Astrocyte (in vitro differentiated cells and primary cell): ENCODE measurements at regions not wholly inside any gene's neighbourhood (a gene's known extent, or its start where the extent isn't known, plus 50 kb on each side); places are given as distances from the start of the nearest gene placed in this dataset.

Experiments
- DNase-seq: peaks from one replicate; pipeline ENCODE4 v3.0.0-alpha.2; 2010; ENCODE audit warnings: low read depth
- FAIRE-seq: peaks from 2 replicates; lab custom pipeline; 2011; peaks lifted over from hg19 to GRCh38; lab: Jason Lieb, UNC
- H2AFZ ChIP-seq: 2 replicates; pipeline ENCODE4 v1.6.0; 2012; ENCODE audit warnings: low read depth, low read length, inconsistent platforms
- H3K27ac ChIP-seq: 2 replicates; pipeline ENCODE4 v1.5.1; 2011; ENCODE audit warnings: low read depth, low read length, inconsistent platforms
- H3K27me3 ChIP-seq: 2 replicates; pipeline ENCODE4 v1.6.0; 2011; ENCODE audit warnings: low read length, inconsistent platforms; ENCODE audit not compliant: insufficient read depth
- H3K36me3 ChIP-seq: 2 replicates; pipeline ENCODE4 v1.5.1; 2011; ENCODE audit warnings: low read length, inconsistent platforms; ENCODE audit not compliant: insufficient read depth
- H3K4me1 ChIP-seq: 2 replicates; pipeline ENCODE4 v1.5.1; 2011; ENCODE audit warnings: low read length, inconsistent platforms; ENCODE audit not compliant: insufficient read depth
- H3K4me2 ChIP-seq: 2 replicates; pipeline ENCODE4 v1.6.0; 2012; ENCODE audit warnings: low read length, inconsistent platforms
- H3K4me3 ChIP-seq: 2 replicates; pipeline ENCODE4 v1.5.1; 2011; ENCODE audit warnings: low read depth, mild to moderate bottlenecking, low read length, inconsistent platforms; ENCODE audit not compliant: insufficient read depth
- H3K79me2 ChIP-seq: 2 replicates; pipeline ENCODE4 v1.6.0; 2012; ENCODE audit warnings: mild to moderate bottlenecking, low read length, inconsistent platforms; ENCODE audit not compliant: insufficient read depth
- H3K9ac ChIP-seq: 2 replicates; pipeline ENCODE4 v1.6.0; 2012; ENCODE audit warnings: mild to moderate bottlenecking, low read length, inconsistent platforms
- H3K9me3 ChIP-seq: 2 replicates; pipeline ENCODE4 v1.5.1; 2012; ENCODE audit warnings: low read depth, mild to moderate bottlenecking, low read length, inconsistent platforms; ENCODE audit not compliant: insufficient read depth
- H4K20me1 ChIP-seq: 2 replicates; pipeline ENCODE4 v1.6.0; 2012; ENCODE audit warnings: low read length, inconsistent platforms; ENCODE audit not compliant: insufficient read depth
- H3K27ac Mint-ChIP-seq: one replicate; pipeline ENCODE4 v1.8.0; 2021; ENCODE audit warnings: mild to moderate bottlenecking, mixed read lengths; ENCODE audit not compliant: unreplicated experiment
- H3K27me3 Mint-ChIP-seq: one replicate; pipeline ENCODE4 v1.8.0; 2021; ENCODE audit warnings: low read depth, mixed read lengths; ENCODE audit not compliant: unreplicated experiment
- H3K36me3 Mint-ChIP-seq: one replicate; pipeline ENCODE4 v1.8.0; 2021; ENCODE audit warnings: low read depth, mixed read lengths; ENCODE audit not compliant: unreplicated experiment
- H3K4me1 Mint-ChIP-seq: one replicate; pipeline ENCODE4 v1.8.0; 2021; ENCODE audit warnings: low read depth, mixed read lengths; ENCODE audit not compliant: unreplicated experiment
- H3K4me3 Mint-ChIP-seq: one replicate; pipeline ENCODE4 v1.8.0; 2021; ENCODE audit warnings: mild to moderate bottlenecking, moderate library complexity, mixed read lengths; ENCODE audit not compliant: unreplicated experiment
- H3K9me3 Mint-ChIP-seq: one replicate; pipeline ENCODE4 v1.8.0; 2021; ENCODE audit warnings: mild to moderate bottlenecking, mixed read lengths; ENCODE audit not compliant: unreplicated experiment
- EZH2 ChIP-seq: IDR thresholded peaks from 2 replicates; pipeline ENCODE4 v1.6.1; 2012; ENCODE audit warnings: mild to moderate bottlenecking, low read length, inconsistent platforms; ENCODE audit not compliant: insufficient read depth
- TF ChIP-seq, protein P1 (sequence below): IDR thresholded peaks from 2 replicates; pipeline ENCODE4 v1.5.1; 2011; ENCODE audit warnings: low read depth, mild to moderate bottlenecking, inconsistent platforms, low read length, moderate library complexity; ENCODE audit not compliant: insufficient read depth

DNA sequence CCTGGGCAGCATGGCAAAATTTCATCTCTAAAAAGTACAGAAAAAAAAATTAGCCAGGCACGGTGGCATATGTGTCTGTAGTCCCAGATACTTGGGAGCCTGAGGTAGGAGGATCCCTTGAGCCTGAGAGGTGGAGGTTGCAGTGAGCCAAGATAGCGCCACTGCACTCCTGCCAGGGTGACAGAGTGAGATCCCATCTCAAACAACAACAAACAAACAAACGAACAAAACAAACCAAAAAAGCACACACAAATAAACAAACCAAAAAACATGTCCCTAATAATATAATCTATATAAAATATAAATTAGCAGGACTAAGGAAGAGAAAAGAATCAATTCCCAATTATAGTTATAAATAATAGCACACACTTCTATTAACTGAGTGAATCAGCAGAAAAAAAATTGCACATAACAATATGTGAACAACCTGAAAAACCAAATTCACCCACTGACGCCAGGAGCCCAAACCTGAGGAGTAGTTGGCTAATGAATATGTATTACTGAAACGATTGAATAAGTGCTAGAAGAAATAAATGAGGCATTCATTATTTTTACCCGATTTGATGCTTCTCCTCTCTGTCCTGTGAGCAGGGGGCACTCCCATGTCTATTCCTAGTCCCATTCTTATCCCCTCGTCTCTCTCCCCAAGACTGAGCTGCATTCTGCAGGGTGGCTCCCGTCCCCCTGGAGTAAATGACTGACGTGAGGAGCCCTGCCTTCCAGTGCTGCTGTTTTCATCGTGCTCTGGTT, 108.2 kb upstream of the TOP3B start:
- Histone ChIP-seq H4K20me1 (no peaks in the 10 kb centered on the region), H3K4me2 (no peak overlapping the region), H3K9me3 (no peaks in the 10 kb centered on the region), H2AFZ (no peak overlapping the region), H3K27me3 (peaks cover 28% of the 10 kb centered on the region), H3K27ac (no peak overlapping the region), H3K36me3 (no peaks in the 10 kb centered on the region), H3K79me2 (no peaks in the 10 kb centered on the region), H3K4me3 (no peak overlapping the region), H3K4me1 (peaks cover under 1% of the 10 kb centered on the region), H3K9ac (no peak overlapping the region)
- Mint-ChIP-seq H3K36me3 (no peaks in the 10 kb centered on the region), H3K4me3 (no peak overlapping the region), H3K27me3 (peaks cover 61% of the 10 kb centered on the region), H3K4me1 (peaks cover 5% of the 10 kb centered on the region), H3K9me3 (peaks cover 7% of the 10 kb centered on the region), H3K27ac (no peak overlapping the region)
- TF ChIP-seq, protein P1, sequence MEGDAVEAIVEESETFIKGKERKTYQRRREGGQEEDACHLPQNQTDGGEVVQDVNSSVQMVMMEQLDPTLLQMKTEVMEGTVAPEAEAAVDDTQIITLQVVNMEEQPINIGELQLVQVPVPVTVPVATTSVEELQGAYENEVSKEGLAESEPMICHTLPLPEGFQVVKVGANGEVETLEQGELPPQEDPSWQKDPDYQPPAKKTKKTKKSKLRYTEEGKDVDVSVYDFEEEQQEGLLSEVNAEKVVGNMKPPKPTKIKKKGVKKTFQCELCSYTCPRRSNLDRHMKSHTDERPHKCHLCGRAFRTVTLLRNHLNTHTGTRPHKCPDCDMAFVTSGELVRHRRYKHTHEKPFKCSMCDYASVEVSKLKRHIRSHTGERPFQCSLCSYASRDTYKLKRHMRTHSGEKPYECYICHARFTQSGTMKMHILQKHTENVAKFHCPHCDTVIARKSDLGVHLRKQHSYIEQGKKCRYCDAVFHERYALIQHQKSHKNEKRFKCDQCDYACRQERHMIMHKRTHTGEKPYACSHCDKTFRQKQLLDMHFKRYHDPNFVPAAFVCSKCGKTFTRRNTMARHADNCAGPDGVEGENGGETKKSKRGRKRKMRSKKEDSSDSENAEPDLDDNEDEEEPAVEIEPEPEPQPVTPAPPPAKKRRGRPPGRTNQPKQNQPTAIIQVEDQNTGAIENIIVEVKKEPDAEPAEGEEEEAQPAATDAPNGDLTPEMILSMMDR, result no peak
- no peak for TF ChIP-seq EZH2
- FAIRE-seq (no peak), DNase-seq (no peak)

DNA sequence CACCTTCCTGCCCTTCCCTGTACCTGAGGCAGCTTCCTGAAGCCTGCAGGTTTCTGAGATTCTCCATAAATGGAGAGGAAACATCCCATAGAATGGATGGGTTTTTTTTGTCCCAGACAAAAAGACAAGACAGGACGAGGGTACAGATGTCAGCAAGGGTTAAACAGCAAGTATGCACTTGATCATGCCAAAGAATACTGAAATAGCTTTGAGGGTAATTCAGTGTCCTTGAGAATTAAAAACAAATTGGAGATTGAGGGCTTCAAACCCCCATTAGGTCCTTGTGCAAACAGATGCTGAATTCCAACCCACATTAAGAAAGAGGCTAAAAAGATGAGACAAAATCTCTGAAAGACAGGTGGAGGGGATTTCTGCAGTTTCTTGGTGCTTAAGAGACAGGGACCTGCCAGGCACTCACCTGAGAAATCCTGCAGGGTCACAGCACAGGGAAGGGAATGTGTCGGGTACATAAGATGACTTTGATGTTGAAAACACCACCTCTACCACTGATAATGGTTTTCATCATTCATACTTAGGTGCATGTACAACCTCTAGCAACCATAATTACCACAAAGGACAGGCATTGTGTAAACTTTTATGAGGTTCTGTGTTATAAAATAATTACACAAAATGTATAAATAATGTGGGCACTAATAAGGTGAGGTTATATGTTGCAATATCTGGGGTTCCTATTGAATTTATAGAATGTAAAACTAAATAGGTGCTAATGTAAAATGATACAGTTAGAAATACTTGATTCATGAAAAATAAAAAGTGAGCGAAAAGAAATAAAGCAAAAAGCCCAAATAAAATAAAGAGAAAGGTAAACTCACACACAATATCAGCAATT, 107.1 kb upstream of the TOP3B start:
- Histone ChIP-seq H3K9me3 (no peaks in the 10 kb centered on the region), H3K79me2 (no peaks in the 10 kb centered on the region), H3K4me2 (no peak overlapping the region), H3K4me3 (no peak overlapping the region), H3K36me3 (no peaks in the 10 kb centered on the region), H4K20me1 (no peaks in the 10 kb centered on the region), H3K27me3 (peaks cover 20% of the 10 kb centered on the region), H3K27ac (no peak overlapping the region), H3K4me1 (peaks cover 3% of the 10 kb centered on the region), H2AFZ (no peak overlapping the region), H3K9ac (no peak overlapping the region)
- Mint-ChIP-seq H3K27me3 (peaks cover 55% of the 10 kb centered on the region), H3K36me3 (no peaks in the 10 kb centered on the region), H3K9me3 (peaks cover 3% of the 10 kb centered on the region), H3K4me1 (peaks cover 5% of the 10 kb centered on the region), H3K27ac (no peak overlapping the region), H3K4me3 (no peak overlapping the region)
- TF ChIP-seq, protein P1, result no peak
- TF ChIP-seq EZH2, result no peak
- DNase-seq (no peak), FAIRE-seq (no peak)
